GM21737 (cell line): ENCODE measurements at regions not wholly inside any gene's neighbourhood (a gene's known extent, or its start where the extent isn't known, plus 50 kb on each side); places are given as distances from the start of the nearest gene placed in this dataset.

Experiments
- ATAC-seq: cut with Tn5 transposase; IDR thresholded peaks from one replicate; pipeline ENCODE4 v1.9.1; 2021; ENCODE audit warnings: mild to moderate bottlenecking, moderate library complexity; ENCODE audit not compliant: unreplicated experiment

GRCh38 chr6:126803769-126804168, 314.7 kb upstream of the RSPO3 start:
- no peak for ATAC-seq

DNA sequence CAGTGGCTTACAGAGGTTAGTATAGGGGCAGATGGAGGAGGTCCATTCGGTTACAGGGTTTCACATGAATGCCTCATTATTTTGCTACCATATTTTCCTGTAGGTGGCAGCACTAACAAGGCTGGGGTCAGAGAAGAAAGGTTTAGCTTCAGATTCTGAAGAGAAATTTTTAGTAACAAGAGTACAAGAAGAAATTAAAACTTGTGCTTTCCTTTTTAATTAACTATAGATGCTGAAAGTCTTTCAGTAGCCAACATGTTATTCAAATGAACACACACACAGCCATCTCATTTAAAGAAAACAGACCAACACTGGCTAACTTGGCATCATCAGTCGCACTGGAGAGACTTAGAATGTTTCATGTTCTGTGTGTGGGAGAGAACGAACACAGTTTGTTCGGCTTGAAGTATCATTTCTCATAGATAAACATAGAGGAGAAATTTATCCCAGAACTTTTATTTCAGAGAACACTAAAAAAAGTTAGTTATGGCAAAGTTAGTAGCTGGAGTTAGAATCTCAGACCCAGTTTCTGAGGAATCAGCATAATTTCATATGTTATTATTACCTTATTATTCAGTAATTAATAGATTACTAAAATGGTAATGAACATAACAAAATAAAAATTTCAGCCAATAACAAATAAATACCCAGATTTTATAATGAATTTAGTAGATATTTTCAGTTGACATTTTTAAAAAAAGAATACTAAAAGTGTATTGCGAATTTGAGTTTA, 314.0 kb upstream of the RSPO3 start:
- no peak for ATAC-seq

DNA sequence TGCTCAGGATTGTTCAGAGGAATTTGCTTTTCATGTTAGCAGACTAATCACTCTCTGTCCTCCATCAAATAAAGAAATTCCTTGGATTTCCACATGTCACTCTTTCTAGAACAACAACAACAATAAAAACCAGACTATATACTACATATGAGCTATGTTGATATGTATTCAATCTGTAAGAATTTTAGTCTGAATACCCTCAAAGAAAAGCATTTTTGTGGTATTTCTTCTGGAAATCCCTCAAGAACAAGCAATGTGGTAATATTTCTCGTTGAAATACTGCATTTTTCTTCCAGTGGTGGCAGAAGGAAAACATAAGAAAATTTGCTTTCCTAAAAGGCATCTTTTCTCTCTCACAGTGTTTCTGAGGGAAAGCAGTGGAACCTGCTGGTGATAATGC, 312.6 kb upstream of the RSPO3 start:
- no peak for ATAC-seq

GRCh38 chr6:126807876-126808275, 310.6 kb upstream of the RSPO3 start:
- ATAC-seq: no peak

- no peak for ATAC-seq
Measured at GRCh38 chr6:126811321-126811720, 307.1 kb upstream of the RSPO3 start.

GRCh38 chr6:126812010-126812409, 306.5 kb upstream of the RSPO3 start:
- ATAC-seq: no peak

DNA sequence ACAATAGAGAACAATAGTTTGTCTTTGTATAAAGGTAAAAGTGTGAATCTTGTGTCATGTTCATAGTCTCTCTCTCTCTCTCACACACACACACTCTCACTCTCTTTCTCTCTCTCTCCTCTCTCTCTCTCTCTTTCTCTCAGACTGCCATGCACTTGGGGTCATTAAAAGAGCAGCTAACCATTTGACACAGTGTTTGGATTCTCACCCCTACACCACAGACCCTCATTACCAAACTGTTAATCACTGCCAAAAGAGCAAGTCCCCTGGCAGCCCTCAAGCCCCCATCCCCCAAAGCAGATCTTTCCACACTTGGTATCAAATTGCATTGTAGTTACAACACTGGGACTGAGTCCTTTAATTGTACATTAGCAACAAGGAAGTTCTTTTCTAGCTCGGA, 305.8 kb upstream of the RSPO3 start:
- no peak for ATAC-seq

DNA sequence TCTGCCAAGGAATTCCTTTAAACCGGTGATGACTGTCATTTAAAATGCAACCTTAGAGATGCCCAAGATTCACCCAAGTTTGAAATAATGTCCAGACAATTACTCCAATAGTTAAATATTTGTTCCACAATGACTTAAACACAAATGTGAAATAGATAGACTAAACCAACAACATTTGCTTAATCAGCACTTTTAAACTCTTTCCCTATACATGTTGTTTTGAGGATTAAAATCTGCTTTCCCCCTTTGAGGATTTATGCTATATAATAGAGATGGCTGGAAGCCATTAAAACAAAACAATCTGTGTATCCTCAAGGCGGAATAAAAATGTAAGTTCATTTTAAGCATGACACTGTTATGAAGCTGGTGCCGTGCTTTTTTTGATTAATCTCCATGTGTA, 297.8 kb upstream of the RSPO3 start:
- ATAC-seq: no peak

DNA sequence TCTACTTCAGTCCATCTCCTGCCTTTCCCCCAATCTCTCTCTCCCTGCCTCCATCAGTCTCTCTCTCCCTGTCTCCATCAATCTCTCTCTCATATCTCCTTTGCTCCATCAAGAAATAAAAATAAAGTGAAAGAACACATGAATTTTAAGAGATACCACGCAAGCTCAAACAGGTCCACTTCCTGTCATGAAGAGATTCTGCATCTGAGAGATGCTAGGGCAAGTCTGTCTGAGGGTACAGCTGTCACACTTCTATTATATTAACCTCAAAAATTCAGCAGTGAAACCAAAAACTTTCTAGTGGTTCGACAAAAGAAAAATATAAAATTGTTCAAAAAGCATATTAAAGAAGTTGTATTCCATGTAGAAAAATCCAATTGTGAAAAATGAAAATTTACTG, 296.8 kb upstream of the RSPO3 start:
- ATAC-seq: no peak

DNA sequence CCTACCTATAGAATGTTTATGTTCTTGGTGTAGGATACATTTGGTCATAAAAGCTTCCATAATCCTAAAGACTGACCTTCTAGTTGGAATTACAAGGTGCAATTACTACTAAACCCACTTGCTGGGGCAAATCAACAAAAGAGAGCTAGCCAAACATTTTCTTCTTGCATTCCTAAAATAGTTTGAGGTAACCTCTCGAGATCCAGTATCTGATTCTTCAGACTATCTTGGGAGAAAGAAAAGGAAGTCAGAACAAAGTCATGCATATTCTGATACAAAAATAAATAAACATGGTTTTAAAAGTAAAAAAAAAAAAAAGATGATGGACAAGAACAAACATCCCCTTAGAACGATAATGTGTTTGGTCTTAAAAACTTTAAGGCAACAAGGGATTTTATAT, 294.2 kb upstream of the RSPO3 start:
- no peak for ATAC-seq

GRCh38 chr6:126824815-126825214, 293.7 kb upstream of the RSPO3 start:
- ATAC-seq: no peak

DNA sequence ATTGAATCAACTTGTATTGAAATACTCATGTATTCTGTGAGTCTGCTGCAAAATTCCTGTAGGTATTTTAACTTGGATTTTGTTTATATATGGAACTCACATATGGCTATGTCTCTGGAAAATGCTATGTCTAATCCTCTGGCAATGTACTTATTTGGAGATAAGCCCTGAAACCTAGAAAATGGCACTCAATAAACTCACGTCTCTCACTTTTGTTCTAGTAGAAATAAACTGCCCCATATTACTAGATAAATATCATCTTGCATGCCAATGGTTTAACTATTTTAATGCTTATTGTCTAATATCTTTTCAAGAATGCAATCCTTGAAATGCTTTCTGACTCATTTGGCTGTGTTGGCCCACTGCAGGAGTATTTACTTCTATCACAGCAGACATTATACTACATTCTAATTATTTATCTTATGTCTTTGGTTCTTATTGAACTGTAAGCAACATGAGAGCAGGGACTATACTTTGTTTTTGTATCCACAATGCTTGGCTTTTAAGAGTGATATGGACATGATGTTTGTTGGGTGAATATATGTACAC, 292.2 kb upstream of the RSPO3 start:
- ATAC-seq: no peak

DNA sequence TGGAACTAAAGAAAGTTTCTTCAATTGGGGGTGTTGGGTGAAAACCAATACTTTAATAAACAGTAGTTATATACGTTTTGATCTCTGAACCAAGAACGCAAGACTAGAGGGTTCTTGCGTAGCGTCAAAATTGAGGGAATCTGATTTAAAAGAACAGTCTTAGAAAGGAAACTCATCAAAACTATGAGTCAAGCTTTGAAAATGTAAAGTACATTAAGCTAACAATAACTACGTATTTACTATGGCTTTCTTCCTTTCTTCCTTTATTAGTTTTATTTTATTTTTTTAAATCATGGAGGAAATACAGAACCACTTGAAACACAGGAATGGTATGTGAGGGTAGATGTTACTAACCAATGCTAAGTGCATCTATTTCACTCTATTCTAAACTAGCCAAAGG, 287.0 kb upstream of the RSPO3 start:
- ATAC-seq: no peak

GRCh38 chr6:126842769-126843168, 275.7 kb upstream of the RSPO3 start:
- no peak for ATAC-seq

GRCh38 chr6:126848119-126848518, 270.4 kb upstream of the RSPO3 start:
- no peak for ATAC-seq

DNA sequence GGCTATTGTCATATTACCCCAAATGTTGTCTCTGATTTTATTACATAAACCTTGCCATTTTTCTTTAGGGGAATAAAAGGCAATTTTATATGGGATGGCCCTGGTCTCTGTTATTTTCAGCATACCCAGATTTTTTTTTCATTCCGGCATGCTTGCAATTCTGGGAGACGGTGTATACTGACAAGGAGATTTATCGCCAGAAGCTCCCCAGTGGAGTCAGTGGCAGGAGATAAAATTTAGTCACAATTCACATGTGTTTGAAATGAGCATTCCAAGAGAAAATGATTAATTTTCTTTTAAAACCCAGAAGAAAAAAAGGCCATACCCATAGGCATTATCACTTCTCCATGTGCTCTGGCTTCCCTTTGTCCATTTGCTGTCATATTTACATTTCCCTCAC, 250.8 kb upstream of the RSPO3 start:
- no peak for ATAC-seq

DNA sequence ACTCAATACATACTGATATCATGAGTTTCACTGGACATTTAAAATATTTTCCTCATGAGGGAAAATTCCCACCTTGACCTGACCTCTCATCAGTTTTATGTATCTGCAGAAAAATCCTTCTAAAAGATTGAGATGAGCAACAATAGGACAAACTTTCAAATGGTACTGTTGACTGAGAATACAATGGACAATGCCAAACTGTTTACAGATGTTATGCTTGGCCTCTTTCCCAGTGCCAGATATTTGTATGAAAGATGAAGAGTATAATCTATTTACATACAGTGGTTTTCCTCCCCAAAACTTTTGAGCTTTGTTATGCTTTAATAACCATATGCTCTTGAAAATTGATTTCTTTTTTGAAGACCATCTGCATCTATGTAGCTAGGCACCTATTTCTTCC, 245.1 kb upstream of the RSPO3 start:
- no peak for ATAC-seq

DNA sequence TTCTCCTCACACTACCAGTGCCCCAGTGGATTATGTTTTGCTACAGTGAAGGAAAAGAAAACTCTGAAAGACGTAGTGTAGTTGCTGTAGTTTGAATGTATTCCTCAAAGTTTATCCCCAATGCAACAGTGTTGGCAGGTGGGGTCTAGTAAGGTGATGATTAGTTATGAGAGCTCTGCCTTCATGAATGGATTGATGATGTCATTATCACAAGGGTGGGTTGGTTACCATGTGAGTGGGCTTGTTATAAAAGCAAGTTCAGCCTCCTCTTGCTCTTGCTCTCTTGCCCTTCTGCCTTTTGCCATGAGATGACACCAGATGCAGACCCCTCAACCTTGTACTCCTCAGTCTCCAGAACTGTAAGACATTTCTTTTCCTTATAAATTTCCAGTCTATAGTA, 244.7 kb upstream of the RSPO3 start:
- no peak for ATAC-seq

- ATAC-seq: no peak
Measured at GRCh38 chr6:126876446-126876845, 242.0 kb upstream of the RSPO3 start.

- ATAC-seq: no peak
Measured at GRCh38 chr6:126880964-126881363, 237.5 kb upstream of the RSPO3 start.

DNA sequence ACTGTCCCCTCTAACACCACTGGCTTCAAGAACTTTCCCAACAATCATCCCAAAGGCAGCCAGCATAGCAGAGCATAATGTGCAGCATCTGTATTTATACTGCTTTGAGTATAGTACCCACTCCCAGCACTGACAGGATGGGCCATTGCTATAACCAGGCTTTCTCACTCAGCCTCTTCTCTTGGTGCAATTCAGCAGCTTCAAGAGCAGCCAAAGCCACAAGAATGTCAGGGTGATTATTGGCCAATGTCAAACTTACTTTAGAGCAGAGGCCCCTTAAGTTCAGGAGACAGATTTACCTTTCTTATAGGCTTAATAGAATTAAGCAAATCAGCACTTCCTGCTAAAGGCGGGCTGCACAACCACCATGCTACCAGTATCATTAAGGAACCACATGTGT, 232.4 kb upstream of the RSPO3 start:
- ATAC-seq: no peak

- ATAC-seq: no peak
Measured at GRCh38 chr6:126888727-126889725, 229.4 kb upstream of the RSPO3 start.
